Breast epithelium (tissue), 3 donors: ENCODE measurements at regions not wholly inside any gene's neighbourhood (a gene's known extent, or its start where the extent isn't known, plus 50 kb on each side); places are given as distances from the start of the nearest gene placed in this dataset.

Experiments used
- POLR2AphosphoS5 ChIP-seq, 3 donors: sonication (generic); formaldehyde crosslinking; IDR thresholded peaks; one replicate each; pipeline ENCODE4 v1.6.1; 2017; ENCODE audit warnings: antibody characterized with exemption in 3 of 3
- TF ChIP-seq, protein P1 (sequence below), 3 donors: fragments of 450-650 bp; IDR thresholded peaks; one replicate each; pipeline ENCODE4 v1.5.1; 2016 to 2017; ENCODE audit warnings: antibody characterized with exemption in 3 of 3, mild to moderate bottlenecking in 3 of 3, moderate library complexity in 3 of 3

DNA sequence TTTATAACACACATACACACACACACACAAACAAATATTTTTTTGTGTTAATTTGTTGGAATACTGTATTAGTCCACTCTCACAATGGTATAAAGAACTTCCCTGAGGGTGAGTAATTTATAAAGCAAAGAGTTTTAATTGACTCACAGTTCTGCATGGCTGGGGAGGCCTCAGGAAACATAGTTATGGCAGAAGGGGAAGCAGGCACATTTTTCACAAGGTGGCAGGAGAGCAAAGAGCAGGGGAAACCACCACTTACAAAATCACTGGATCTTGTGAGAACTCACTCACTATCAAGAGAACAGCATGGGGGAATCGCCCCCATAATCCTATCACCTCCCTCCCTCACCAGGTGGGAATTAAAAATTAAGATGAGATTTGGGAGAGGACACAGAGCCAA is 205.4 kb upstream of the PTPRD start:
- TF ChIP-seq, protein P1, sequence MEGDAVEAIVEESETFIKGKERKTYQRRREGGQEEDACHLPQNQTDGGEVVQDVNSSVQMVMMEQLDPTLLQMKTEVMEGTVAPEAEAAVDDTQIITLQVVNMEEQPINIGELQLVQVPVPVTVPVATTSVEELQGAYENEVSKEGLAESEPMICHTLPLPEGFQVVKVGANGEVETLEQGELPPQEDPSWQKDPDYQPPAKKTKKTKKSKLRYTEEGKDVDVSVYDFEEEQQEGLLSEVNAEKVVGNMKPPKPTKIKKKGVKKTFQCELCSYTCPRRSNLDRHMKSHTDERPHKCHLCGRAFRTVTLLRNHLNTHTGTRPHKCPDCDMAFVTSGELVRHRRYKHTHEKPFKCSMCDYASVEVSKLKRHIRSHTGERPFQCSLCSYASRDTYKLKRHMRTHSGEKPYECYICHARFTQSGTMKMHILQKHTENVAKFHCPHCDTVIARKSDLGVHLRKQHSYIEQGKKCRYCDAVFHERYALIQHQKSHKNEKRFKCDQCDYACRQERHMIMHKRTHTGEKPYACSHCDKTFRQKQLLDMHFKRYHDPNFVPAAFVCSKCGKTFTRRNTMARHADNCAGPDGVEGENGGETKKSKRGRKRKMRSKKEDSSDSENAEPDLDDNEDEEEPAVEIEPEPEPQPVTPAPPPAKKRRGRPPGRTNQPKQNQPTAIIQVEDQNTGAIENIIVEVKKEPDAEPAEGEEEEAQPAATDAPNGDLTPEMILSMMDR (IDR thresholded peaks at IDR 0.05): no peak
- TF ChIP-seq POLR2AphosphoS5 (IDR thresholded peaks at IDR 0.05): no peak
